ENCODE measurements at regions not wholly inside any gene's neighbourhood (a gene's known extent, or its start where the extent isn't known, plus 50 kb on each side); places are given as distances from the start of the nearest gene placed in this dataset.

- WGBS, 2 experiments: 96 to 97% methylated on average over 1 of the region's 1 CpG
Observed at GRCh38 chr5:74100268-74100665, 474.3 kb downstream of the ARHGEF28 start.

GRCh38 chr5:74099538-74100267 is 473.7 kb downstream of the ARHGEF28 start:
- Histone ChIP-seq H3K9me3 (ENCODE audit: control insufficient read depth, low read length) (no peaks in the 10 kb centered on the region), H3K4me1 (ENCODE audit: control insufficient read depth, insufficient read depth, low read length) (no peaks in the 10 kb centered on the region), H3K27ac (ENCODE audit: insufficient read depth, low read depth, low read length, poor library complexity, severe bottlenecking) (no peak overlapping the region), H3K4me3 (ENCODE audit: insufficient read depth, low read depth, low read length) (no peak overlapping the region), H3K27me3 (ENCODE audit: control insufficient read depth, insufficient read depth, low read length, poor library complexity, severe bottlenecking) (no peaks in the 10 kb centered on the region), H3K36me3 (ENCODE audit: control insufficient read depth, insufficient read depth, low read length) (no peaks in the 10 kb centered on the region)
- 92 to 96% methylated on average over 2 to 3 of the region's 3 CpGs for WGBS, 2 experiments

More at GRCh38 chr5:74100268-74100665, 474.3 kb downstream of the ARHGEF28 start:
- H3K27ac ChIP-seq (ENCODE audit: insufficient read depth, low read depth, low read length, poor library complexity, severe bottlenecking): no peak overlapping the region
- H3K4me3 ChIP-seq (ENCODE audit: insufficient read depth, low read depth, low read length): no peak overlapping the region
- no peaks in the 10 kb centered on the region for H3K9me3 ChIP-seq (ENCODE audit: control insufficient read depth, low read length)
- H3K4me1 ChIP-seq (ENCODE audit: control insufficient read depth, insufficient read depth, low read length): no peaks in the 10 kb centered on the region
- H3K36me3 ChIP-seq (ENCODE audit: control insufficient read depth, insufficient read depth, low read length): no peaks in the 10 kb centered on the region
- no peaks in the 10 kb centered on the region for H3K27me3 ChIP-seq (ENCODE audit: control insufficient read depth, insufficient read depth, low read length, poor library complexity, severe bottlenecking)

- Histone ChIP-seq H3K36me3 (ENCODE audit: control insufficient read depth, insufficient read depth, low read length) (no peaks in the 10 kb centered on the region), H3K4me1 (ENCODE audit: control insufficient read depth, insufficient read depth, low read length) (no peaks in the 10 kb centered on the region), H3K27me3 (ENCODE audit: control insufficient read depth, insufficient read depth, low read length, poor library complexity, severe bottlenecking) (no peaks in the 10 kb centered on the region), H3K27ac (ENCODE audit: insufficient read depth, low read depth, low read length, poor library complexity, severe bottlenecking) (no peak overlapping the region), H3K9me3 (ENCODE audit: control insufficient read depth, low read length) (no peaks in the 10 kb centered on the region), H3K4me3 (ENCODE audit: insufficient read depth, low read depth, low read length) (no peak overlapping the region)
Observed at GRCh38 chr5:74098941-74099340, 472.9 kb downstream of the ARHGEF28 start.

GRCh38 chr5:74098456-74098855 is 472.5 kb downstream of the ARHGEF28 start:
- Histone ChIP-seq H3K27me3 (ENCODE audit: control insufficient read depth, insufficient read depth, low read length, poor library complexity, severe bottlenecking) (no peaks in the 10 kb centered on the region), H3K4me3 (ENCODE audit: insufficient read depth, low read depth, low read length) (no peak overlapping the region), H3K9me3 (ENCODE audit: control insufficient read depth, low read length) (no peaks in the 10 kb centered on the region), H3K4me1 (ENCODE audit: control insufficient read depth, insufficient read depth, low read length) (no peaks in the 10 kb centered on the region), H3K36me3 (ENCODE audit: control insufficient read depth, insufficient read depth, low read length) (no peaks in the 10 kb centered on the region), H3K27ac (ENCODE audit: insufficient read depth, low read depth, low read length, poor library complexity, severe bottlenecking) (no peak overlapping the region)

- no peak overlapping the region for H3K4me3 ChIP-seq (ENCODE audit: insufficient read depth, low read depth, low read length)
- no peaks in the 10 kb centered on the region for H3K36me3 ChIP-seq (ENCODE audit: control insufficient read depth, insufficient read depth, low read length)
- H3K9me3 ChIP-seq (ENCODE audit: control insufficient read depth, low read length): no peaks in the 10 kb centered on the region
- no peak overlapping the region for H3K27ac ChIP-seq (ENCODE audit: insufficient read depth, low read depth, low read length, poor library complexity, severe bottlenecking)
- H3K4me1 ChIP-seq (ENCODE audit: control insufficient read depth, insufficient read depth, low read length): no peaks in the 10 kb centered on the region
- H3K27me3 ChIP-seq (ENCODE audit: control insufficient read depth, insufficient read depth, low read length, poor library complexity, severe bottlenecking): no peaks in the 10 kb centered on the region
Observed at GRCh38 chr5:74096325-74096724, 470.3 kb downstream of the ARHGEF28 start.

GRCh38 chr5:74095871-74096270 is 469.9 kb downstream of the ARHGEF28 start:
- H3K4me3 ChIP-seq (ENCODE audit: insufficient read depth, low read depth, low read length): no peak overlapping the region
- WGBS, 2 experiments: 81 to 96% methylated on average over 4 of the region's 5 CpGs

GRCh38 chr5:74094782-74095108 is 468.7 kb downstream of the ARHGEF28 start:
- Histone ChIP-seq H3K27me3 (ENCODE audit: control insufficient read depth, insufficient read depth, low read length, poor library complexity, severe bottlenecking) (no peaks in the 10 kb centered on the region), H3K4me3 (ENCODE audit: insufficient read depth, low read depth, low read length) (no peak overlapping the region), H3K9me3 (ENCODE audit: control insufficient read depth, low read length) (no peaks in the 10 kb centered on the region), H3K27ac (ENCODE audit: insufficient read depth, low read depth, low read length, poor library complexity, severe bottlenecking) (no peak overlapping the region), H3K4me1 (ENCODE audit: control insufficient read depth, insufficient read depth, low read length) (no peaks in the 10 kb centered on the region), H3K36me3 (ENCODE audit: control insufficient read depth, insufficient read depth, low read length) (no peaks in the 10 kb centered on the region)
- 98 to 99% methylated on average over 4 of the region's 4 CpGs for WGBS, 2 experiments

More at GRCh38 chr5:74095871-74096270, 469.9 kb downstream of the ARHGEF28 start:
- no peaks in the 10 kb centered on the region for H3K36me3 ChIP-seq (ENCODE audit: control insufficient read depth, insufficient read depth, low read length)
- H3K27me3 ChIP-seq (ENCODE audit: control insufficient read depth, insufficient read depth, low read length, poor library complexity, severe bottlenecking): no peaks in the 10 kb centered on the region
- H3K9me3 ChIP-seq (ENCODE audit: control insufficient read depth, low read length): no peaks in the 10 kb centered on the region
- H3K27ac ChIP-seq (ENCODE audit: insufficient read depth, low read depth, low read length, poor library complexity, severe bottlenecking): no peak overlapping the region
- H3K4me1 ChIP-seq (ENCODE audit: control insufficient read depth, insufficient read depth, low read length): no peaks in the 10 kb centered on the region

- 97 to 99% methylated on average over 4 to 5 of the region's 5 CpGs for WGBS, 2 experiments
Observed at GRCh38 chr5:74094096-74094781, 468.2 kb downstream of the ARHGEF28 start.

GRCh38 chr5:74093561-74093960 is 467.6 kb downstream of the ARHGEF28 start:
- Histone ChIP-seq H3K36me3 (ENCODE audit: control insufficient read depth, insufficient read depth, low read length) (no peaks in the 10 kb centered on the region), H3K27ac (ENCODE audit: insufficient read depth, low read depth, low read length, poor library complexity, severe bottlenecking) (no peak overlapping the region), H3K9me3 (ENCODE audit: control insufficient read depth, low read length) (no peaks in the 10 kb centered on the region), H3K4me1 (ENCODE audit: control insufficient read depth, insufficient read depth, low read length) (no peaks in the 10 kb centered on the region), H3K27me3 (ENCODE audit: control insufficient read depth, insufficient read depth, low read length, poor library complexity, severe bottlenecking) (no peaks in the 10 kb centered on the region), H3K4me3 (ENCODE audit: insufficient read depth, low read depth, low read length) (no peak overlapping the region)
- WGBS, 2 experiments: 91 to 94% methylated on average over 2 of the region's 2 CpGs

More at GRCh38 chr5:74094096-74094781, 468.2 kb downstream of the ARHGEF28 start:
- H3K27me3 ChIP-seq (ENCODE audit: control insufficient read depth, insufficient read depth, low read length, poor library complexity, severe bottlenecking): no peaks in the 10 kb centered on the region
- H3K4me3 ChIP-seq (ENCODE audit: insufficient read depth, low read depth, low read length): no peak overlapping the region
- no peaks in the 10 kb centered on the region for H3K9me3 ChIP-seq (ENCODE audit: control insufficient read depth, low read length)
- no peaks in the 10 kb centered on the region for H3K4me1 ChIP-seq (ENCODE audit: control insufficient read depth, insufficient read depth, low read length)
- no peak overlapping the region for H3K27ac ChIP-seq (ENCODE audit: insufficient read depth, low read depth, low read length, poor library complexity, severe bottlenecking)
- H3K36me3 ChIP-seq (ENCODE audit: control insufficient read depth, insufficient read depth, low read length): no peaks in the 10 kb centered on the region

GRCh38 chr5:74092766-74093165 is 466.8 kb downstream of the ARHGEF28 start:
- no peak overlapping the region for H3K4me3 ChIP-seq (ENCODE audit: insufficient read depth, low read depth, low read length)
- H3K4me1 ChIP-seq (ENCODE audit: control insufficient read depth, insufficient read depth, low read length): no peaks in the 10 kb centered on the region
- no peaks in the 10 kb centered on the region for H3K36me3 ChIP-seq (ENCODE audit: control insufficient read depth, insufficient read depth, low read length)
- 93 to 99% methylated on average over 2 of the region's 2 CpGs for WGBS, 2 experiments
- H3K9me3 ChIP-seq (ENCODE audit: control insufficient read depth, low read length): no peaks in the 10 kb centered on the region
- no peak overlapping the region for H3K27ac ChIP-seq (ENCODE audit: insufficient read depth, low read depth, low read length, poor library complexity, severe bottlenecking)
- no peaks in the 10 kb centered on the region for H3K27me3 ChIP-seq (ENCODE audit: control insufficient read depth, insufficient read depth, low read length, poor library complexity, severe bottlenecking)

Measured in ectodermal cell (in vitro differentiated cells).